NCI-H748 (cell line): ENCODE measurements at regions not wholly inside any gene's neighbourhood (a gene's known extent, or its start where the extent isn't known, plus 50 kb on each side); places are given as distances from the start of the nearest gene placed in this dataset.

ENCODE experiments used
- DNase-seq: peaks from one replicate; lab custom pipeline; 2025; ENCODE audit not compliant: unreplicated experiment; lab: John Stamatoyannopoulos, UW

- DNase-seq: no peak
These were observed 317.4 kb downstream of the C11orf87 start for GRCh38 chr11:109739379-109739778.

- DNase-seq: no peak
These were observed 324.1 kb downstream of the C11orf87 start for GRCh38 chr11:109745996-109746625.

- no peak for DNase-seq
These were observed 325.8 kb downstream of the C11orf87 start for GRCh38 chr11:109747839-109748238.

- DNase-seq: no peak
These were observed 327.5 kb downstream of the C11orf87 start for GRCh38 chr11:109749476-109749875.

- DNase-seq: no peak
These were observed 329.0 kb downstream of the C11orf87 start for GRCh38 chr11:109750964-109751363.

- DNase-seq: no peak
These were observed 330.3 kb downstream of the C11orf87 start for GRCh38 chr11:109752212-109752825.

- DNase-seq: no peak
These were observed 334.5 kb downstream of the C11orf87 start for GRCh38 chr11:109756521-109756920.

- no peak for DNase-seq
These were observed 335.0 kb downstream of the C11orf87 start for GRCh38 chr11:109756951-109757350.

- no peak for DNase-seq
These were observed 330.6 kb upstream of the ZC3H12C start for GRCh38 chr11:109762546-109762945.

GRCh38 chr11:109765709-109766311 is 327.4 kb upstream of the ZC3H12C start:
- DNase-seq: no peak

GRCh38 chr11:109769858-109770257 is 323.3 kb upstream of the ZC3H12C start:
- no peak for DNase-seq

GRCh38 chr11:109770323-109770722 is 322.9 kb upstream of the ZC3H12C start:
- DNase-seq: no peak

GRCh38 chr11:109772892-109773291 is 320.3 kb upstream of the ZC3H12C start:
- peak; percentile 92 for DNase-seq

GRCh38 chr11:109775686-109776085 is 317.5 kb upstream of the ZC3H12C start:
- no peak for DNase-seq

- DNase-seq: peak; percentile 15
These were observed 310.2 kb upstream of the ZC3H12C start for GRCh38 chr11:109783014-109783413.

- peak; percentile 66 for DNase-seq
These were observed 309.4 kb upstream of the ZC3H12C start for GRCh38 chr11:109783840-109784239.

GRCh38 chr11:109784536-109784935 is 308.7 kb upstream of the ZC3H12C start:
- DNase-seq: peak; percentile 59

- DNase-seq: peak; percentile 91
These were observed 308.0 kb upstream of the ZC3H12C start for GRCh38 chr11:109785198-109785597.

GRCh38 chr11:109785714-109786113 is 307.5 kb upstream of the ZC3H12C start:
- peak; percentile 20 for DNase-seq

GRCh38 chr11:109788948-109789490 is 304.2 kb upstream of the ZC3H12C start:
- DNase-seq: no peak

GRCh38 chr11:109789901-109790300 is 303.3 kb upstream of the ZC3H12C start:
- no peak for DNase-seq

- no peak for DNase-seq
These were observed 301.9 kb upstream of the ZC3H12C start for GRCh38 chr11:109791337-109791736.
